ENCODE measurements at regions not wholly inside any gene's neighbourhood (a gene's known extent, or its start where the extent isn't known, plus 50 kb on each side); places are given as distances from the start of the nearest gene placed in this dataset.

GRCh38 chr2:138183705-138184104 lies 219.4 kb downstream of the HNMT start:
- Histone ChIP-seq H3K36me3 (no peaks in the 10 kb centered on the region), H3K27ac (no peak overlapping the region), H3K9me3 (no peaks in the 10 kb centered on the region), H3K27me3 (no peaks in the 10 kb centered on the region), H3K4me3 (no peak overlapping the region), H3K4me1 (peaks cover 0 to 6% (median 0%) of the 10 kb centered on the region in 3 donors)
- ATAC-seq = no peak
- WGBS, 2 donors (ENCODE audit: low coverage in 1 of 2) = 65 to 84% methylated on average over 2 of the region's 2 CpGs
- no peak for TF ChIP-seq POLR2A (IDR thresholded peaks at IDR 0.05)
- no peak for TF ChIP-seq CTCF (IDR thresholded peaks at IDR 0.05)
- no peak for TF ChIP-seq EP300 (IDR thresholded peaks at IDR 0.05)
- TF ChIP-seq POLR2AphosphoS5 (IDR thresholded peaks at IDR 0.05) = no peak

- Histone ChIP-seq H3K9me3 (no peaks in the 10 kb centered on the region), H3K27ac (no peak overlapping the region), H3K4me1 (peaks cover 0 to 6% (median 0%) of the 10 kb centered on the region in 3 donors), H3K4me3 (no peak overlapping the region), H3K36me3 (no peaks in the 10 kb centered on the region), H3K27me3 (no peaks in the 10 kb centered on the region)
- WGBS, 2 donors (ENCODE audit: low coverage in 1 of 2) = 33 to 90% methylated on average over 1 of the region's 1 CpG
- no peak for ATAC-seq
- no peak for TF ChIP-seq POLR2AphosphoS5 (IDR thresholded peaks at IDR 0.05)
- no peak for TF ChIP-seq POLR2A (IDR thresholded peaks at IDR 0.05)
- TF ChIP-seq CTCF (IDR thresholded peaks at IDR 0.05) = no peak
- no peak for TF ChIP-seq EP300 (IDR thresholded peaks at IDR 0.05)
Observed at GRCh38 chr2:138184428-138184827, 220.2 kb downstream of the HNMT start.

GRCh38 chr2:138185827-138186226 lies 221.6 kb downstream of the HNMT start:
- 67 to 91% methylated on average over 4 to 5 of the region's 5 CpGs for WGBS, 2 donors (ENCODE audit: low coverage in 1 of 2)

GRCh38 chr2:138187221-138187620 lies 222.9 kb downstream of the HNMT start:
- H3K27ac ChIP-seq = no peak overlapping the region
- TF ChIP-seq CTCF (IDR thresholded peaks at IDR 0.05) (no peak), POLR2A (IDR thresholded peaks at IDR 0.05) (no peak), POLR2AphosphoS5 (IDR thresholded peaks at IDR 0.05) (no peak), EP300 (IDR thresholded peaks at IDR 0.05) (no peak)
- no peak for ATAC-seq
- H3K4me1 ChIP-seq = peaks cover 0 to 6% (median 0%) of the 10 kb centered on the region in 3 donors
- H3K27me3 ChIP-seq = no peaks in the 10 kb centered on the region
- no peaks in the 10 kb centered on the region for H3K36me3 ChIP-seq
- H3K4me3 ChIP-seq = no peak overlapping the region
- H3K9me3 ChIP-seq = no peaks in the 10 kb centered on the region
- 64 to 90% methylated on average over 4 to 5 of the region's 5 CpGs for WGBS, 2 donors (ENCODE audit: low coverage in 1 of 2)

More at GRCh38 chr2:138185827-138186226, 221.6 kb downstream of the HNMT start:
- no peak for ATAC-seq
- TF ChIP-seq CTCF (IDR thresholded peaks at IDR 0.05) (no peak), POLR2A (IDR thresholded peaks at IDR 0.05) (no peak), POLR2AphosphoS5 (IDR thresholded peaks at IDR 0.05) (no peak), EP300 (IDR thresholded peaks at IDR 0.05) (no peak)
- peaks cover 0 to 6% (median 0%) of the 10 kb centered on the region in 3 donors for H3K4me1 ChIP-seq
- H3K4me3 ChIP-seq = no peak overlapping the region
- H3K27ac ChIP-seq = no peak overlapping the region
- no peaks in the 10 kb centered on the region for H3K9me3 ChIP-seq
- no peaks in the 10 kb centered on the region for H3K27me3 ChIP-seq
- H3K36me3 ChIP-seq = no peaks in the 10 kb centered on the region

- 89 to 100% methylated on average over 1 to 2 of the region's 2 CpGs for WGBS, 2 donors (ENCODE audit: low coverage in 1 of 2)
- H3K36me3 ChIP-seq = no peaks in the 10 kb centered on the region
- H3K4me3 ChIP-seq = no peak overlapping the region
- H3K27me3 ChIP-seq = no peaks in the 10 kb centered on the region
- no peaks in the 10 kb centered on the region for H3K9me3 ChIP-seq
- TF ChIP-seq POLR2A (IDR thresholded peaks at IDR 0.05) (no peak), CTCF (IDR thresholded peaks at IDR 0.05) (no peak), POLR2AphosphoS5 (IDR thresholded peaks at IDR 0.05) (no peak), EP300 (IDR thresholded peaks at IDR 0.05) (no peak)
- no peaks in the 10 kb centered on the region for H3K4me1 ChIP-seq
- H3K27ac ChIP-seq = no peak overlapping the region
- no peak for ATAC-seq
Observed at GRCh38 chr2:138190999-138191398, 226.7 kb downstream of the HNMT start.

Measured in gastroesophageal sphincter (tissue), 4 donors.